ENCODE measurements at regions not wholly inside any gene's neighbourhood (a gene's known extent, or its start where the extent isn't known, plus 50 kb on each side); places are given as distances from the start of the nearest gene placed in this dataset.

DNA sequence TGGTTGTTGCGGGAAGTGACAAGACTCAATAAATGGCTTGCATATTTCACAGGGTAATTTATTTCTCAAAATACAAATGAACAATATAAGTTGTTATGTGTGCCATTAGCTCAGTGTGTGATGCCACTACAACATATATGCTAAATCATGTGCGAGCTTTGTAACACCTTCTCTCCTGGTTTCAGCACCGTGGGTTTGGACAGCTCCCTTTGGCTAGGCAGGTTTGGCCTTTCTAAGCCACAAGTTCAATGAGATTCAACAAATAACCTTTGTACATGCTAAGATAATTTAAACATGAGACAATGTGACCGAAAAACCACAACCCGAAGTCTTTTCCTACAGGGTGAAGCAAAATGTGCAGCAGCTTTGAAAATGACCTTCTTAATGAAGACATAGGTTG, 563.9 kb downstream of the TMEM114 start:
- peaks cover 0 to 2% (median 0%) of the 10 kb centered on the region in 3 donors for H3K9me3 ChIP-seq (ENCODE audit: control extremely low read depth in 1 of 3, control insufficient read depth in 2 of 3, insufficient read depth in 1 of 3, low read length in 2 of 3)
- no peak overlapping the region for H3K4me2 ChIP-seq (replicated peaks; ENCODE audit: low read depth, low read length, poor library complexity, severe bottlenecking)
- H3K27ac ChIP-seq (ENCODE audit: low read length in 2 of 2), result no peak overlapping the region
- no peaks in the 10 kb centered on the region for H3K27me3 ChIP-seq (replicated peaks in 1 of 4; ENCODE audit: control extremely low read depth in 1 of 4, control insufficient read depth in 3 of 4, insufficient read depth in 4 of 4, low read length in 3 of 4)
- H2AFZ ChIP-seq (ENCODE audit: insufficient read depth, low read depth, low read length, poor library complexity, severe bottlenecking), result no peak overlapping the region
- ChIA-PET POLR2A (no interaction called here), CTCF (no interaction called here)
- no peaks in the 10 kb centered on the region for H3K36me3 ChIP-seq (replicated peaks in 1 of 2; ENCODE audit: control extremely low read depth in 1 of 2, control insufficient read depth in 1 of 2, extremely low read depth in 1 of 2, insufficient read depth in 2 of 2, low read length in 1 of 2)
- no peak for ATAC-seq (ENCODE audit: low read depth)
- Mint-ChIP-seq H3K4me1 (no peaks in the 10 kb centered on the region), H3K9me3 (ENCODE audit: insufficient read depth) (peaks cover 11% of the 10 kb centered on the region), H3K27ac (no peak overlapping the region), H3K27me3 (no peaks in the 10 kb centered on the region), H3K4me3 (no peak overlapping the region)
- TF ChIP-seq EZH2 (IDR thresholded peaks at IDR 0.05; ENCODE audit: borderline replicate concordance, insufficient read depth, low read depth, low read length, poor library complexity, severe bottlenecking), result no peak
- TF ChIP-seq, protein P1, sequence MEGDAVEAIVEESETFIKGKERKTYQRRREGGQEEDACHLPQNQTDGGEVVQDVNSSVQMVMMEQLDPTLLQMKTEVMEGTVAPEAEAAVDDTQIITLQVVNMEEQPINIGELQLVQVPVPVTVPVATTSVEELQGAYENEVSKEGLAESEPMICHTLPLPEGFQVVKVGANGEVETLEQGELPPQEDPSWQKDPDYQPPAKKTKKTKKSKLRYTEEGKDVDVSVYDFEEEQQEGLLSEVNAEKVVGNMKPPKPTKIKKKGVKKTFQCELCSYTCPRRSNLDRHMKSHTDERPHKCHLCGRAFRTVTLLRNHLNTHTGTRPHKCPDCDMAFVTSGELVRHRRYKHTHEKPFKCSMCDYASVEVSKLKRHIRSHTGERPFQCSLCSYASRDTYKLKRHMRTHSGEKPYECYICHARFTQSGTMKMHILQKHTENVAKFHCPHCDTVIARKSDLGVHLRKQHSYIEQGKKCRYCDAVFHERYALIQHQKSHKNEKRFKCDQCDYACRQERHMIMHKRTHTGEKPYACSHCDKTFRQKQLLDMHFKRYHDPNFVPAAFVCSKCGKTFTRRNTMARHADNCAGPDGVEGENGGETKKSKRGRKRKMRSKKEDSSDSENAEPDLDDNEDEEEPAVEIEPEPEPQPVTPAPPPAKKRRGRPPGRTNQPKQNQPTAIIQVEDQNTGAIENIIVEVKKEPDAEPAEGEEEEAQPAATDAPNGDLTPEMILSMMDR (IDR thresholded peaks at IDR 0.05), result no peak
- H4K20me1 ChIP-seq (ENCODE audit: control insufficient read depth, insufficient read depth, low read length, poor library complexity, severe bottlenecking), result no peaks in the 10 kb centered on the region
- no peaks in the 10 kb centered on the region for H3K4me1 ChIP-seq (ENCODE audit: control insufficient read depth in 2 of 2, insufficient read depth in 2 of 2, low read length in 2 of 2)
- intact Hi-C loops (cut with micrococcal nuclease), result no loop called here
- no peak overlapping the region for H3K9ac ChIP-seq (ENCODE audit: low read length)
- no peaks in the 10 kb centered on the region for H3K79me2 ChIP-seq (ENCODE audit: control insufficient read depth, insufficient read depth, low read length)
- H3K4me3 ChIP-seq (ENCODE audit: control extremely low read depth in 1 of 5, extremely low read depth in 1 of 5, insufficient read depth in 1 of 5, low read depth in 2 of 5, low read length in 4 of 5), result no peak overlapping the region
- no peak for DNase-seq
- 20% methylated on average over 2 of the region's 5 CpGs for WGBS (ENCODE audit: insufficient coverage)

GRCh38 chr16:8023326-8023725, 567.0 kb downstream of the TMEM114 start:
- ATAC-seq (ENCODE audit: low read depth), result no peak
- Histone ChIP-seq H4K20me1 (ENCODE audit: control insufficient read depth, insufficient read depth, low read length, poor library complexity, severe bottlenecking) (no peaks in the 10 kb centered on the region), H3K4me2 (replicated peaks; ENCODE audit: low read depth, low read length, poor library complexity, severe bottlenecking) (no peak overlapping the region), H2AFZ (ENCODE audit: insufficient read depth, low read depth, low read length, poor library complexity, severe bottlenecking) (no peak overlapping the region), H3K79me2 (ENCODE audit: control insufficient read depth, insufficient read depth, low read length) (no peaks in the 10 kb centered on the region), H3K9ac (ENCODE audit: low read length) (no peak overlapping the region), H3K4me3 (ENCODE audit: control extremely low read depth in 1 of 5, extremely low read depth in 1 of 5, insufficient read depth in 1 of 5, low read depth in 2 of 5, low read length in 4 of 5) (no peak overlapping the region), H3K9me3 (ENCODE audit: control extremely low read depth in 1 of 3, control insufficient read depth in 2 of 3, insufficient read depth in 1 of 3, low read length in 2 of 3) (peaks cover 0 to 7% (median 2%) of the 10 kb centered on the region in 3 donors), H3K27ac (ENCODE audit: low read length in 2 of 2) (no peak overlapping the region), H3K4me1 (ENCODE audit: control insufficient read depth in 2 of 2, insufficient read depth in 2 of 2, low read length in 2 of 2) (no peaks in the 10 kb centered on the region), H3K36me3 (replicated peaks in 1 of 2; ENCODE audit: control extremely low read depth in 1 of 2, control insufficient read depth in 1 of 2, extremely low read depth in 1 of 2, insufficient read depth in 2 of 2, low read length in 1 of 2) (no peaks in the 10 kb centered on the region), H3K27me3 (replicated peaks in 1 of 4; ENCODE audit: control extremely low read depth in 1 of 4, control insufficient read depth in 3 of 4, insufficient read depth in 4 of 4, low read length in 3 of 4) (no peaks in the 10 kb centered on the region)
- TF ChIP-seq, protein P1 (IDR thresholded peaks at IDR 0.05), result no peak
- TF ChIP-seq EZH2 (IDR thresholded peaks at IDR 0.05; ENCODE audit: borderline replicate concordance, insufficient read depth, low read depth, low read length, poor library complexity, severe bottlenecking), result no peak
- H3K4me1 Mint-ChIP-seq, result no peaks in the 10 kb centered on the region
- intact Hi-C loops (cut with micrococcal nuclease), result no loop called here
- H3K4me3 Mint-ChIP-seq, result no peak overlapping the region
- ChIA-PET POLR2A (no interaction called here), CTCF (no interaction called here)
- 86% methylated on average over 2 of the region's 3 CpGs for WGBS (ENCODE audit: insufficient coverage)
- no peak for DNase-seq
- no peak overlapping the region for H3K27ac Mint-ChIP-seq
- peaks cover 10% of the 10 kb centered on the region for H3K9me3 Mint-ChIP-seq (ENCODE audit: insufficient read depth)
- no peaks in the 10 kb centered on the region for H3K27me3 Mint-ChIP-seq
